Thoracic aorta (tissue), 2 donors: ENCODE measurements at regions not wholly inside any gene's neighbourhood (a gene's known extent, or its start where the extent isn't known, plus 50 kb on each side); places are given as distances from the start of the nearest gene placed in this dataset.
A peak's percentile ranks its signal among the peaks of the same experiment; 100 is the strongest.

ENCODE experiments used
- ATAC-seq: fragments of 150-250 bp; one replicate; pipeline ENCODE4 v1.8.0; 2017; ENCODE audit warnings: low read depth; ENCODE audit not compliant: insufficient number of reproducible peaks, low FRiP score
- DNase-seq: peaks from one replicate; pipeline ENCODE4 v3.0.0-alpha.2; 2020; ENCODE audit warnings: low spot score
- H3K27ac ChIP-seq, 2 donors: fragments of 200-600 bp; sonication (generic); 1 replicate in 1 of 2; 2 replicates in 1 of 2; pipeline ENCODE4 v1.5.1; 2016; ENCODE audit warnings: mild to moderate bottlenecking in 2 of 2, moderate library complexity in 2 of 2
- H3K27me3 ChIP-seq: fragments of 200-600 bp; sonication (generic); replicated peaks from 2 replicates; pipeline ENCODE4 v1.6.0; 2016; ENCODE audit warnings: mild to moderate bottlenecking; ENCODE audit not compliant: insufficient read depth
- H3K36me3 ChIP-seq: fragments of 200-600 bp; sonication (generic); one replicate; pipeline ENCODE4 v1.5.1; 2016
- H3K4me1 ChIP-seq, 2 donors: fragments of 200-600 bp; sonication (generic); 1 replicate in 1 of 2; 2 replicates in 1 of 2; pipeline versions ENCODE4 v1.5.1 to v1.6.0; 2016; ENCODE audit warnings: low read depth in 2 of 2, mild to moderate bottlenecking in 1 of 2; ENCODE audit not compliant: control insufficient read depth in 1 of 2
- H3K4me3 ChIP-seq: fragments of 200-600 bp; sonication (generic); 2 replicates; pipeline ENCODE4 v1.5.1; 2016; ENCODE audit warnings: mild to moderate bottlenecking
- H3K9me3 ChIP-seq: fragments of 200-600 bp; sonication (generic); 2 replicates; pipeline ENCODE4 v1.5.1; 2016
- TF ChIP-seq, protein P1 (sequence below): fragments of 200-600 bp; sonication (generic); IDR thresholded peaks from one replicate; pipeline ENCODE4 v1.5.1; 2019; ENCODE audit warnings: antibody characterized with exemption

DNA sequence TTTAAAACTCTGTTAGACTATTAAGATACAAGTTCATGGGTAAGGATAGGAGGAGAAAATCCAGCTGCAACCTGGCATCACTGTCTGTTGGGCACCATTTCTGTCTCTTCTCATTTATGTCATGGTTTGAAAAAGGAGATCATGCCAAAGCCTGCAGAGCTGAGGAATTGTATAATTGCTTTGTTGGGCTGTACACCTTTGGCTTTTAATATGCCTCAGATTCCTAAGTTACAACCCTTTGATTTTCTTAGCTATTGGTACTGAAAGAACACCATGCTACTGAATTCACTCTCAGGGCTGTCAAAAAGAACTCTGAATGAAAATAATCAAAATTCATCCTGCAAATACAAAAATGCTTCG, 174.3 kb downstream of the ACKR3 start:
- H3K27me3 ChIP-seq: no peaks in the 10 kb centered on the region
- H3K36me3 ChIP-seq: no peaks in the 10 kb centered on the region
- H3K27ac ChIP-seq: no peak overlapping the region
- H3K4me3 ChIP-seq: no peak overlapping the region
- TF ChIP-seq, protein P1, sequence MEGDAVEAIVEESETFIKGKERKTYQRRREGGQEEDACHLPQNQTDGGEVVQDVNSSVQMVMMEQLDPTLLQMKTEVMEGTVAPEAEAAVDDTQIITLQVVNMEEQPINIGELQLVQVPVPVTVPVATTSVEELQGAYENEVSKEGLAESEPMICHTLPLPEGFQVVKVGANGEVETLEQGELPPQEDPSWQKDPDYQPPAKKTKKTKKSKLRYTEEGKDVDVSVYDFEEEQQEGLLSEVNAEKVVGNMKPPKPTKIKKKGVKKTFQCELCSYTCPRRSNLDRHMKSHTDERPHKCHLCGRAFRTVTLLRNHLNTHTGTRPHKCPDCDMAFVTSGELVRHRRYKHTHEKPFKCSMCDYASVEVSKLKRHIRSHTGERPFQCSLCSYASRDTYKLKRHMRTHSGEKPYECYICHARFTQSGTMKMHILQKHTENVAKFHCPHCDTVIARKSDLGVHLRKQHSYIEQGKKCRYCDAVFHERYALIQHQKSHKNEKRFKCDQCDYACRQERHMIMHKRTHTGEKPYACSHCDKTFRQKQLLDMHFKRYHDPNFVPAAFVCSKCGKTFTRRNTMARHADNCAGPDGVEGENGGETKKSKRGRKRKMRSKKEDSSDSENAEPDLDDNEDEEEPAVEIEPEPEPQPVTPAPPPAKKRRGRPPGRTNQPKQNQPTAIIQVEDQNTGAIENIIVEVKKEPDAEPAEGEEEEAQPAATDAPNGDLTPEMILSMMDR: no peak
- H3K4me1 ChIP-seq: peaks cover 6 to 25% of the 10 kb centered on the region in 2 donors
- no peaks in the 10 kb centered on the region for H3K9me3 ChIP-seq
- DNase-seq (no peak), ATAC-seq (no peak)

DNA sequence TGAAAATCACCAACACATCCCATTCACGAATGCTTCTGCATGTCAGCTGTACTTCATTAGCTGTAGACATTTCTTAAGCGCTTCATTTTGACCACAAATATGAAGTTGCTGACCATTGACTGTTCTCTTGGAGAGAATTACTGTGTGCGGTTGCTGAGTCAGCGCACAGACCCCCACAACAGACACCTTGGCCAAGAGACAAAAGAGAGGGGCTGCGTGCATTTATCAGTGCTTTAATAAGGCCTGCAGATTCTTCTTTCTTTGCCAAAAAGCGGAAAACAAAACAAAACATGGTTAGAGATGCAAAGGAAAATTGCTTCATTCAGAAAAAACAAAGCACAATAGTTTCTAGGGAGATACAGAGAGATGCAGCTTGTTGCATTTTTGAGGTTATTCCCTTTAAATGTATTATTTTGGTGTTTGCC, 174.7 kb downstream of the ACKR3 start:
- DNase-seq (no peak), ATAC-seq (no peak)
- peaks cover 10 to 29% of the 10 kb centered on the region in 2 donors for H3K4me1 ChIP-seq
- H3K9me3 ChIP-seq: no peaks in the 10 kb centered on the region
- no peak overlapping the region for H3K27ac ChIP-seq
- no peaks in the 10 kb centered on the region for H3K27me3 ChIP-seq
- no peak overlapping the region for H3K4me3 ChIP-seq
- TF ChIP-seq, protein P1: no peak
- no peaks in the 10 kb centered on the region for H3K36me3 ChIP-seq

DNA sequence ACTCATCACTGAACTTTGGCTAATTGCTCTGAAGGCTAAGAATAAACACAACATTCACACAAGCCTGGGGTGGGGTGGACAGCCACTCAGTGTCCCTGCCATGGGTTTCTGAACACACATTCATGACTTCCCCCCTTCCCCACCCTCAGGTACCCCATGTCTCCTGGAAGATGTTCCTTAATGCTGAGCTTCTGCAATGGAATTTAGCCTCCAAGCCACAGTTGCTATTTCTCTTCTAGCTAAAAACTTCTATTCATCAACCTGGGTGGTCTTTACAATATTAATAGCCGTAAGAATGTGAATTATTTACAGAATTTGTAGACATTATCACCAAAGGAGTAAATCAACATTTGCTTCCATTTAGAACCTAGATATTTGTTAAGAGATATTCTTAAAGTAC, 175.1 kb downstream of the ACKR3 start:
- H3K36me3 ChIP-seq: no peaks in the 10 kb centered on the region
- ATAC-seq (no peak), DNase-seq (no peak)
- H3K4me1 ChIP-seq: peaks cover 10 to 30% of the 10 kb centered on the region in 2 donors
- no peaks in the 10 kb centered on the region for H3K27me3 ChIP-seq
- no peak overlapping the region for H3K27ac ChIP-seq
- no peaks in the 10 kb centered on the region for H3K9me3 ChIP-seq
- TF ChIP-seq, protein P1: no peak
- H3K4me3 ChIP-seq: no peak overlapping the region

GRCh38 chr2:236745420-236746210, 176.0 kb downstream of the ACKR3 start:
- TF ChIP-seq, protein P1: peak; percentile 27
- Histone ChIP-seq H3K27me3 (no peaks in the 10 kb centered on the region), H3K4me1 (peaks cover 10 to 30% of the 10 kb centered on the region in 2 donors), H3K9me3 (no peaks in the 10 kb centered on the region), H3K27ac (peak overlapping the region; percentile 51 to 66), H3K36me3 (no peaks in the 10 kb centered on the region), H3K4me3 (peak overlapping the region; percentile 23)
- DNase-seq (no peak), ATAC-seq (no peak)

GRCh38 chr2:236746833-236747232, 177.2 kb downstream of the ACKR3 start:
- no peak overlapping the region for H3K4me3 ChIP-seq
- no peak for DNase-seq
- no peaks in the 10 kb centered on the region for H3K9me3 ChIP-seq
- ATAC-seq: no peak
- peaks cover 10 to 30% of the 10 kb centered on the region in 2 donors for H3K4me1 ChIP-seq
- H3K36me3 ChIP-seq: no peaks in the 10 kb centered on the region
- H3K27ac ChIP-seq: no peak overlapping the region
- H3K27me3 ChIP-seq: no peaks in the 10 kb centered on the region
- TF ChIP-seq, protein P1: no peak
